ENCODE measurements at regions not wholly inside any gene's neighbourhood (a gene's known extent, or its start where the extent isn't known, plus 50 kb on each side); places are given as distances from the start of the nearest gene placed in this dataset.

- TF ChIP-seq POLR2AphosphoS5 (IDR thresholded peaks at IDR 0.05; ENCODE audit: low read depth) (no peak), GABPA (IDR thresholded peaks at IDR 0.05; ENCODE audit: low read depth) (no peak), REST (IDR thresholded peaks at IDR 0.05; ENCODE audit: insufficient replicate concordance, low read depth) (no peak), SPI1 (IDR thresholded peaks at IDR 0.05; ENCODE audit: borderline replicate concordance, low read depth) (no peak), CTCF (IDR thresholded peaks at IDR 0.05; ENCODE audit: insufficient read depth, low read length) (no peak)
- Histone ChIP-seq H3K27me3 (ENCODE audit: insufficient read depth, poor library complexity, severe bottlenecking) (no peaks in the 10 kb centered on the region), H3K27ac (replicated peaks) (no peak overlapping the region), H3K4me3 (replicated peaks; ENCODE audit: insufficient read depth, low read length) (no peak overlapping the region)
- DNase-seq (ENCODE audit: low read depth in 1 of 2, low spot score in 1 of 2), result no peak
Measured at GRCh38 chr17:71741836-71742235, 379.0 kb upstream of the SOX9 start.

- no peak for TF ChIP-seq SPI1 (IDR thresholded peaks at IDR 0.05; ENCODE audit: borderline replicate concordance, low read depth)
- TF ChIP-seq POLR2AphosphoS5 (IDR thresholded peaks at IDR 0.05; ENCODE audit: low read depth), result no peak
- no peak for TF ChIP-seq REST (IDR thresholded peaks at IDR 0.05; ENCODE audit: insufficient replicate concordance, low read depth)
- no peak for TF ChIP-seq CTCF (IDR thresholded peaks at IDR 0.05; ENCODE audit: insufficient read depth, low read length)
- TF ChIP-seq GABPA (IDR thresholded peaks at IDR 0.05; ENCODE audit: low read depth), result no peak
- H3K4me3 ChIP-seq (replicated peaks; ENCODE audit: insufficient read depth, low read length), result no peak overlapping the region
- no peak for DNase-seq (ENCODE audit: low read depth in 1 of 2, low spot score in 1 of 2)
- no peak overlapping the region for H3K27ac ChIP-seq (replicated peaks)
- H3K27me3 ChIP-seq (ENCODE audit: insufficient read depth, poor library complexity, severe bottlenecking), result no peaks in the 10 kb centered on the region
Measured at GRCh38 chr17:71748872-71749271, 371.9 kb upstream of the SOX9 start.

GRCh38 chr17:71753070-71753469 lies 367.8 kb upstream of the SOX9 start:
- Histone ChIP-seq H3K27ac (replicated peaks) (no peak overlapping the region), H3K27me3 (ENCODE audit: insufficient read depth, poor library complexity, severe bottlenecking) (no peaks in the 10 kb centered on the region), H3K4me3 (replicated peaks; ENCODE audit: insufficient read depth, low read length) (no peak overlapping the region)
- TF ChIP-seq REST (IDR thresholded peaks at IDR 0.05; ENCODE audit: insufficient replicate concordance, low read depth), result no peak
- no peak for TF ChIP-seq POLR2AphosphoS5 (IDR thresholded peaks at IDR 0.05; ENCODE audit: low read depth)
- no peak for TF ChIP-seq CTCF (IDR thresholded peaks at IDR 0.05; ENCODE audit: insufficient read depth, low read length)
- TF ChIP-seq SPI1 (IDR thresholded peaks at IDR 0.05; ENCODE audit: borderline replicate concordance, low read depth), result no peak
- TF ChIP-seq GABPA (IDR thresholded peaks at IDR 0.05; ENCODE audit: low read depth), result no peak
- DNase-seq (ENCODE audit: low read depth in 1 of 2, low spot score in 1 of 2), result no peak

All from HL-60 (cell line).